Stimulated activated CD8-positive, alpha-beta memory T cell treated with anti-CD3 and anti-CD28 coated beads, Interleukin-15, amount 100 ng/mL, for 48 hours (primary cell): ENCODE measurements at regions not wholly inside any gene's neighbourhood (a gene's known extent, or its start where the extent isn't known, plus 50 kb on each side); places are given as distances from the start of the nearest gene placed in this dataset.
A peak's percentile ranks its signal among the peaks of the same experiment; 100 is the strongest.
"Not testable (repeated sequence)": the region's sequence is repeated elsewhere in the genome, so short reads cannot be mapped to it uniquely, and the experiment has no call there.

Experiments used
- DNase-seq, 2 donors: peaks; one replicate each; pipeline ENCODE4 v3.0.0-alpha.2; 2020; ENCODE audit warnings: low read depth in 2 of 2

DNA sequence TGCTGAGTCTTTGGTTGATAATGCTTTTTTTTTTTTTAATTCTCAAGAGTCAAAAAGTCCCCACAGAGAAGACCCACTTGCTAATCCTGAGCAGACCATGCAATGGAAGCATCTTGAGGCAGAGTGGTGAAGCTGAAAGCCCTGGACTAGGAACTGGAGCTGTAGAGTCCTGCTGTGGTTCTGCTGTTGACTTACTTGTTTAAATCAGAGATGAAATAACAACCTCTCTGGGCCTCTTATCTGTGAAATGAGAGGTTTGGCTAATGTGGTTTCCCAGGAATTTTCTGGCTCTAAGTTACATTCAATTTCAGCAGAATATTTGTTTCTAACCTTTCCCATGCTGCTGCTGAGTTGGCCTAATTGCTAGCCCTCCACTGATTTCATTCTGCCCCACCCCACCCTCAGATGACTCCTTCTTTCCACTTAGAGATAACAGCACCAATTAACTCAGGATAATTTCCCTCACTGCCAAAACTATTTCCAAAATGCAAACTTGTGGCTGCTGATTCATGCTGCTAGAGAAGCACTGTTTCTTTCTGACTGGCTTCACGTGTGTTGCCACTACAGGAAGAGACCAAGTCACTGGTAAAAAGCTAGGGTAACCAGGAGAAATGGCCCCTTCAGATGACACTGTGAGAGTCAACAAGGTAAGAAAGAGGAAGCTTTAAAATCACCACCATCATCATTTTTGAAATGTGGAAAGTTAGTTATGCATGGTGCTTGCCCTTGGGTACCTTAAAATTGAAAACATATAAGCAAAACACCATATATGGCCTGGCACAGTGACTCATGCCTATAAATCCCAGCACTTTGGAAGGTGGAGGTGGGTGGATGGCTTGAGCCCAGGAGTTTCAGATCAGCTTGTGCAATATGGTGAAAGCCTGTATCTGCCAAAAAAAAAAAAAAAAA, 326.4 kb downstream of the DCHS2 start:
- peak; percentile 15 to 18 for DNase-seq

DNA sequence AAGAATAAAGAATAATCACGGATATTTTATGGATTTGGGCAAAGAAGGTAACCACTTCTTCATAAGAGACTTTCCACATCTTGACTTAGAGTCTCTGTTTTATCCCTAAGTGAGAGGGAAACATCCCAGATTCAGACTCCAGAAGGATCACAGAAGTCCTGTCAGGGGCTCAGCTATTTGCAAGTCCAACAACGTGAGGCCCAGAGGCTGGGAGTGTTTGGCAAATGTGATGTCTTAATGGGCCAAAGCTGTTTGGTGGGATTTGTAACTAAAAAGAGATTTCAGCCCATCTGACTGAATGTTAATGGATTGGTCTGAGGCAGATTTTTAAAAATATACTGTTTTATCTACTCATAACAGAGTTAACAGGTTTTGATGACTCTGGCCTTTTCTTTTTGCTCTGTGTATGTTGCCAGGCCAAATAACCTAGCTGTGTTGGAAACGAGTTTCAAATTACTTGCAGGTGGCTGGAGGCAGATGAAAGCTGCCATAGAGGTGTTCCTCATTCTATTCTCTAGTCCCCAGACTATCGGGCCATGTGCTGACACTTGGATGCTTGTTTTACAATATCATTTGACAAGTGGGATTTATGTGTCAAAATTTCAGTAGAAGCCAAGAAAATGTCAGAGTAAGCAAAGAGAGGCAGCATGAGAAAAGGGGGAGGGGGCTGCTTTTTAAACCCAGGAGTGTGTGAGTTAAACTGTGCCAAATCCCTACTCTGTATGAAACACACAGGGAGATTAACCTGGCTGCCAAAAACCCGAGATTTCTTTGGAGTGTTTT, 330.9 kb downstream of the DCHS2 start:
- DNase-seq = no peak

DNA sequence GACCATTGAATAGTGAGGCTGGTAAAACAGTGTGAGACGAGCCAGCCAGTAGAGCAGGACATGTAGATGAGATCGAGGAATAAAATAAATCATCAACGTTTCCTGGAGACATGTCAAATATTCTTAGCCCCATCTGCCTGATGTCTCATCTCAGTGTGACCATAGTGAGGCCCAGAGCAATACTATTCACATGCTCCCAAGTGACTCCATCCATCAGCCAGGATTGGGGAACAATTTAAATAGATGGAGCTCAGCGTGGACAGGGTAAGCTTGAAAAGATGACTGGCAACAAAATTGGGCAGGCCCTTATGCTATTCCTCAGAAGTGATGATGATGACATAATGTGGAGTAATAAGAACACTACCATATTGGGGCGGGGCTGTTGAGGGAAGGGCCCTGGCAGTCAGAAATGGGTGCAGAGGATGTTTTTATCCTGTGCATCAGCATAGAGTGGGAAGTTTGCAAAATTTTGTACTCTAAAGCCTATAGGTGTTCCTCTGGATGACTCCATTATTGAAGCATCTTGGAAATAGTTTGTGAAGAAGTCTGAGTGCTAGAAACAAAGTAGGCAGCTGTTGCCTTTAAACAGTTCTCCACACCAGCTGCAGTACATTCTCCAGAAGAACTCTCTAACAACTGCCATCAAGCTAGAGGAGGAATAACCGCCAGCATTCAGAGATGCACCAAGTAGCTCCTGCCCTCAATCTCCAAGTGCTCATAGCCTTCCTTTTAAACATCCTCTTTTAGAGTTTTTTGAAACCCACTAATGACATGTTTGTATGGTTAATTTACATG, 333.0 kb downstream of the DCHS2 start:
- DNase-seq = no peak

DNA sequence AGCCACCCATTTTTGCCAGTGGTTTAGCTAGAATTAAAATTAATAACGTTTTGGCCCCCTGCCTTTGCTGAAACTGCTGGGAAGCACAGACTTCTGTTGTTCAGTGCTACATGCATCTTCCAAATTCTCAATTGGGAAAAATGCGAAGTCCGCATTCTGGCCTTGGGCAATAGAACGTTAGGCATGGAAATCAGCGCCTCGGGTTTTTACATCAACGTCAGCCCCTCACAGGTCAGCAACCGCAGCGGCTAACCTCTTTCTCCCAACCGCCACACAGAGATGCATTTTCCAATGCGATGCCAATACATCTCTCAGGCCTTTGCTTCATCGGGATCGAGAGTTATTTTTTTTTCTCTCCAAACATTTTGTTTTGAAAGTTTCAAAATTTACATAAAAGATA, 339.1 kb downstream of the DCHS2 start:
- no peak for DNase-seq

DNA sequence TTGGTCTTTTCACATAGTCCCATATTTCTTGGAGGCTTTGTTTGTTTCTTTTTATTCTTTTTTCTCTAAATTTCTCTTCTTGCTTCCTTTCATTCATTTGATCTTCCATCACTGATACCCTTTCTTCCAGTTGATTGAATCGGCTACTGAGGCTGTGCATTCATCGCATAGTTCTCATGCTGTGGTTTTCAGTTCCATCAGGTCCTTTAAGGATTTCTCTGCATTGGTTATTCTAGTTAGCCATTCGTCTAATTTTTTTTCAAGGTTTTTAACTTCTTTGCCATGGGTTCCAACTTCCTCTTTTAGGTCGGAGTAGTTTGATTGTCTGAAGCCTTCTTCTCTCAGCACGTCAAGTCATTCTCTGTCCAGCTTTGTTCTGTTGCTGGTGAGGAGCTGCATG, 342.4 kb downstream of the DCHS2 start:
- DNase-seq = not testable (repeated sequence)

DNA sequence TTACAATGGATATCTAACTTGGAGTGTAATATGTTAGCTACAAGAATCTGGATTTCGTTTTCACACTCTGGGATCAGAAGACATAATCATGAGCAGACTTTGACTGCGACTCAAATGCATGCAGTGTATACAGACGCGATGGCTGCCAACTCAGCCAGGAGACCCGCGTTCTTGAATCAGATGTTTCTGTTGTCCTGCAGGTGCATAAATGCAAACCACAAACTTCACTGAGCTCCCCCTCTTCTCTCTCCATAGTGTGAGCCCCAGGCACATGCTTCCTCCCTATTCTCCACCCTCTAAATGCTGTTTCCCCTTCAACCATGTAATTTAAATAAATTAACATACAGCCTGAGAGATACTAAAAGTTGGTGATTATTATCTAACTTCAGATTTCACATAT, 347.9 kb downstream of the DCHS2 start:
- no peak for DNase-seq

DNA sequence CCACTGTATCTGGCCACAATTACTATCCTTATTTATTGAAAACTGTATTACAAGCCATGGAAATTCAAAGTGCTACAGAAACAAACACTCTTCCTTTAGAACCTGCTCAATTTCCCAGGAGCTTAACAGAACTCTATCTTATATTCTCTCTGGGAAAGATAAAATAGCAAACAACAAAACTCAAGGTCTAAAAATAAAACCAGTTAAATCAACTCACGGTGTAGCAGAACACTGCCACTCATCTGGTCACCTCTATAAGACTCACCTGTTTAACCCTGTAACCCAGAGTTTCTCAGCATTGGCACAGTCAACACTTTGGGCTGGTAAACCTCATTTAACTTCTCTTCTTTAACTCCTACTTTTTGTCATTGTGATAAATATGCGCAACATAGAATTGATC, 348.9 kb downstream of the DCHS2 start:
- DNase-seq = no peak

DNA sequence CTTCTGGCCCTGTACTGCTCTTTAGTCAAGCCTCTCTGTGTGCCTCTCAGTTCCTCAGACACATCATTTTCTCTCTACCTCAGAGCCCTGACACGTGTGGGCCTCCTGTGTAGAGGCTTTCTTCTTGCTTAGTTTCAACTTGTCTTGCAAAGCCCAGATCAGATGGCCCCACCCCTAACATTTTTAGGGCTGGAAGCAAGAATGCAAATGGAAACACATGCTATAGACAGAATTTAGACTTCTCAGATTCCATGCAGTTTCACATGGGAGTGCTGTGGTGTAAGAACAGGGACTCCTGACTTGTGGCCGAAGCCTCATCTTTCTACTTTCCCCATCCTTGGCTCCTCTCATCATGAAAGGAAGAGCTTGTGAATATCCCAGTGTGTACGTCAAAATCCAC, 350.7 kb downstream of the DCHS2 start:
- no peak for DNase-seq

DNA sequence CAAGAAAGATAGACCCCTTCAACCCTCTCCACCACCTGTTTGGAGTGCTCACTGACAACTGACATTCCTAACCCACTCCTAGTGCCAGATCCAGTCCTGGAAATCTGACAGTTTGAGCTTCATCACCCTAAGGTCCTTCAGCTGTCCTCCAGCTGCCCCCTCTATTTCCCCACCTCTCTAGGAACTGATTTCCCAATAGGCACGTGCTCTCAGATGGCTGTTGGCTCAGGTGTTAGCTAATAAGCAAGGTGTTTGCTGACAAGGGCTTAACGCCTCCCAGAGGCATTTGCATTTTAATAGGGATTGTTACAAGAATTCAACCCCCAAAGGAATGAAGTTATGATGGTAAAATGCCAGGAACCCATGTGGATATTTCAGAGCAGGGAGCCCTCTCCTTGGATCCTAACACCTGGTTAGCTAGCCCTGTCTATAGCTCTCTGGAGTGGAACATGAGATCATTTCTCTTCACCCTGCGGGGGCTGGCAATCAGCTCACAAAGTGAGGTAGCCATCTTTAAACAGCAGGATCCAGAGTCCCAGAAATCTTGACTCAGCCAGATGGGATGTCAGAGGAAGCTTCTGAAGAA, 348.5 kb upstream of the SFRP2 start:
- no peak for DNase-seq

DNA sequence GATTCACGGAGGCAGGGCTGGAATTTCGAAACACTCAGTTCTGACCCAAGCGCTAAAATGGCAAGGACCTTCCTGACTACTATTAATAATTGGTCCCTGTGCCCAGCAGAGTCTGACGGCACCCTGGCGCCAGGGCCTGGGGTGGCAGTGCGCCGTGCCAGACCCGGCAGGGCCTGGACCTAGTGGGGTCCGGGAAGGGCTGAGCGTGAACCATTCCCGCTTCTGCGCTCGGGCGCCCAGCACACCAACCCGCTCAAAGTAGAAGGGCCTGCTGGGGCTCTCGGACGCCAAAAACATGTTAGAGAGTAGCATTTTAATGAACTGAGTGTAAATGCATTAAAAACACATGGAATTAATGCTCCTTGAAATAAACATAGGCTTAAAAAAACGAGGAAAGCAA, 346.7 kb upstream of the SFRP2 start:
- DNase-seq = no peak

DNA sequence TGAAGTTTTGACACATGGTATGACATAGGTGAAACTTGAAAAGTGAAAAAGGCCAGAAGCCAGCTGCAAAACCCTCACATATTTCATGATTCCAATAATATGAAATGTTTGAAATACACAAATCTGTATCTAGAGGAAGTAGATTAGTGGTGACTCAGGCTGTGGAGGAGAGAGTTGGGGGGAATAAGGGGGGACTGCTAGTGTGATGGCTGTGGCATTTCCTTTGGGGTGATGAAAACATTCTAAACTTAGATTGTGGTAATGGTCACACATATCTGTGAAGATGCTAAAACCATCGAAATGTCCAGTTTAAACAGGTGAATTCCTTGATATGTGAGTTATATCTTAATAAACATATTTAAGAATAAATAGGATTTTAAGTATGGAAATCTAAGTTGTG, 343.5 kb upstream of the SFRP2 start:
- DNase-seq = no peak

DNA sequence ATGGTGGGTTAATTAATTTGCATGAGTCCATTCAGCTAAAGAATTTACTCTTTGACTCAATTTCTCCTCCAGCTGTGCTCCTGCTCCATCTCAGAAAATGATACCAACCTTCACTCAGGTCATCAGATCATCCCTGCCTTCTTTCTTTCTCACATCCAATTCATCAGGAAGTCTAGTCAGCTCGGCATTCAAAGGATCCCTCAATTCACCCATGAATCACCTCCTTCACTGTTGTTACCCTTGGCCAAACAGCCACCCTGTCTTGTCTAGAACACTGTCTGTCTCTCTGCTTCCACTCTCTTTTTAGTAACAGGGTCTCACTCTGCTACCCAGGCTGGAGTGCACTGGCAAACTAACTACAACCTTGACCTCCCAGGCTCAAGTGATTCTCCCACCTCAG, 337.4 kb upstream of the SFRP2 start:
- DNase-seq = no peak

DNA sequence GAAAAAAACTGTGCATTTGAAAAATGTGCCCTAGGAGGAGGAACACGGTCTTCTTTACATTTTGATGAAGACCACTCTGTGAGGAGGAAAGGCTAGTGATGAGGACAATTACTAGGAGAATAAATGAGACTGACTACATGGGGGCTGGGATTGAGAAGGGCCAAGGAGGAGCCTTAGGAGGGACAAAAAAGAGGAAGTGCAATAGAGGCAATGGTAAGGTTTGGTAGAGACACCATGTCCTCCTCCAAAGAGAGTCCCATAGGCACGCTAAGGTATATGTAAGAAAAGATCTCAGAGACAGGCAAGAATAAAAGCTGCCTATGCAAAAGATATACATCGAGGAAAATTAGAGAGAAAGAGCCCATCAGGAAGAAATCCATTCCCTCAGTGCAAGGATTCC, 336.5 kb upstream of the SFRP2 start:
- DNase-seq = no peak

DNA sequence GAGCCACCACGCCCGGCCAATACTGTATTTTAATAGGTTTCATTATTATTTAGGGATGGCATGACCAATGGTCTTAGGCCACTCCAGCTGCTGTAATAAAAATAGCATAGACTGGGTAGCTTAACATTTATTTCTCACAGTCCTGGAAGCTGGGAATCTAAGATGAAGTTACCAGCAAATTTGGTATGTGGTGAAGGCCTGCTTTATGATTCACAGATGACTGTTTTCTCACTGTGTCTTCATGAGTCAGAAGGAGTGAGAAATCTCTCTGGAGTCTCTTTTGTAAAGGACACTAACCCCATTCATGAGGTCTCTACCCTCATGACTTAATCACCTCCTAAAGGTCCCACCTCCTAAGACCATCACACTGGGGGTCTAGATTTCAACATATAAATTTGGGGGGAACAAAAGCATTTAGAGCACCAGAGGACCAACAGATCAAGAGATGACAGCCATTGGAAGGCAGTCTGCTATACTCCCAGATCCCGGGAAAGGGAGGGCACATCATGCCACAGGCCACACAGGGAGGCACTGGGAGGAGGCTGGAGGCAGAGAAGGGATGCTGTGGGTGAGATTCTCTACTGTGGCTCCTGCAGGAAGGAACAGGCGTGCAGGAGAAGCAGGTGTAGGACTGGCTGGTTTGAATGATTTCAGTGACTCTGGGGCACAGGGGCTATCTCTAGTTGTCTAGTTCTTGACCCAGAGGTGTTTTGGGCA, 335.8 kb upstream of the SFRP2 start:
- DNase-seq = no peak

DNA sequence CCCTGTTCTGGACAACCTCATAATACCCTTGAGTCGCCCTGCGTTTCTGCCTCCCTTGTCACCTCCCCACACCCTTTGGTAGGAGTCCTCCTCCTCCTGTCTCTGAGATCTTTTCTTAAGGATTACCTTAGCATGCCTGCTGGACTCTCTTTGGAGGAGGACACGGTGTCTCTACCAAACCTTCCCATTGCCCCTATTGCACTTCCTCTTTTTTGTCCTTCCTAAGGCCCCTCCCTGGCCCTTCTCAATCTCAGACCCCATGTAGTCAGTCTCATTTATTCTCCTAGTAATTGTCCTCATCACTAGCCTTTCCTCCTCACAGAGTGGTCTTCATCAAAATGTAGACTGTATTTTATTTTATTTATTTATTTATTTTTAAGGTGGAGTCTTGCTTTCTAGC, 335.0 kb upstream of the SFRP2 start:
- DNase-seq = no peak

DNA sequence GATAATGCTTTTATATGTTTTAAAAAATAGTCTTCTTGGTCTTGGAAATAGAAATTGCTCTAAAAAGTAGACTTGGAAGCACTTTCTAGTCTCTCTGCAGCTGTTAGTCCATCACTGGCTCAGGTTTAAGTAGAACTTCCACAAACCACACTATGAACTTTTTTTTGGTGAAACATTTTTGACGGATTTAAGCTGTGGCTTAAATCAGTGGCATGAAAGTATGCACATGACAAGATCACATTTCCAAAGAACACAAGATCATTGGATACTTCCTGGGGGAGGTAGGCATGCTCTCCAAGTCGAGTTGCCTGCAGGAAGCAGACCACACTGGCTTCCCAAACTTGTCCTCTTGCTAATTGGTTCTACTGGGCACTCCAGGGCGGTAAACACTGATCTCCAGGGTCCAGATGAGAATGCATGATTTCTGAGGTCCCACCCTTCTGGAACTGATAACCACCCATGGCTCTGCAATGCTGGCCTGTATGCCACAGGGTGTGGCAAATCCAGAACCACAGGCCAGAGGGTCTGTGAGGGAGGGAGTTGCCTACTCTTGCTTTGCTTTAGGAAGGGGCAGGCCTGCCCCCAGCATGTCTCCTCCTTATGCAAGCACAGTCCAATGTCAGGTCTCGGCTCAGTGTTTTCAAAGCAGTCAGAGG, 331.9 kb upstream of the SFRP2 start:
- DNase-seq = no peak

DNA sequence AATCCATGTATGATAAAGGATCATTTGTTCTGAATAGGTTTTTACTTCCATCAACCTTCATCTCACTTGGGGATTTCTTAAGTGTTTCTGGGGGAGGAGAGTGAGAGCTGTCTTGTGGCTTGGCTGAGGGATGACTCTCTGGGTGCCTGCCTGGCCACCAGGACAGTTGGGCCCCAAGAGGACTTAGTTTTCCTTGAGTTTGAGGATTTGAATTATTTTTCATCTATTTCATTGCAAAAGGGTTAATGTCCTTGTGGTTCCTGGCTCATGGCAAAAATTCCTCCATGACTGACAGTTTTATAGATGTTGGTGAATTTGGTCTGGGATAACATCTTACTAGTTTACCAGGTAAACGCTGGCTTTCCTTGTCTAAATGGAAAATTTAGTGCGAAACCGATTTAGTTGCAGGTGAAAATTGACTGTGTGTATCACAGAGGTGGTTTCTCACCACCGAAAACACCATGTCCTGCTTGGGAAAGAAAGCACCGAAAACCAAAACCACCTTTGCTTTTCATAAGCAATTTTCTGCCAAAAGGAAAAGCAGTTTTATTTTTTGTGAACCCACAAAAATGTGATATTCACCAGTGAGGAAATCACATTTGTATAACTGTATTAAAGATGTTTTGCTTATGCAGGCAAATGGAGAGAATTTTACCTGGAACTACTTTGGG, 331.3 kb upstream of the SFRP2 start:
- no peak for DNase-seq

DNA sequence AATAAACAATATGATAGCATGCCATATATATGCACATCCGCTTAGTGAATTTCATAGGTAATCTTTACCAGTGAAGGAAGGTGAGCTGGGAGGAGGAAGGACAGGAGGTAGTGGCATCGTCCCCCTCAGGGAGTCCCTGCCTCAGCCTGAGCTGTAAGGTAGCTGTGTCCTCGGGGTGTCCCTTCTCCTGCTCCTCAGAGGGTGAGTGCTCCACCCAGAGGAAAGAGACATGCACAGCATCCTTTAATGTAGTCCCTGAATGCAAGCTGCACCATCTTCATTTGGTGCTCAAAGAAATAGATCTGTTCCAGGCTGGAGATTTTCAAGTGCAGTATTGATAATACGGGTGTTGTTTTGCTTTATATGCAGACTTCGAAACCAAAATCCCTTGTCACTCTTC, 330.4 kb upstream of the SFRP2 start:
- no peak for DNase-seq

DNA sequence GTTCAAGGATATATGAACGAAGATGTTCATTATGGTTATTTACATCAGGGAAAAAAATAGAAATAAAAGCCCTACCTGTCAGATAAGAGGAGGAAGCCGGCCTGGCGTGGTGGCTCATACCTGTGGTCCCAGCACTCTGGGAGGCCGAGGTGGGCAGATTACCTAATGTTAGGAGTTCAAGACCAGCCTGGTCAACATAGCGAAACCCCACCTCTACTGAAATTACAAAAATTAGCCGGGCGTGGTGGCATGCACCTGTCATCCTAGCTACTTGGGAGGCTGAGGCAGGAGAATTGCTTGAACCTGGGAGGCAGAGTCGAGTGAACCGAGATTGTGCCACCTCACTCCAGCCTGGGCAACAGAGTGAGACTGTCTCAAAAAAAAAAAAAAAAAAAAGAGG, 328.8 kb upstream of the SFRP2 start:
- not testable (repeated sequence) for DNase-seq

DNA sequence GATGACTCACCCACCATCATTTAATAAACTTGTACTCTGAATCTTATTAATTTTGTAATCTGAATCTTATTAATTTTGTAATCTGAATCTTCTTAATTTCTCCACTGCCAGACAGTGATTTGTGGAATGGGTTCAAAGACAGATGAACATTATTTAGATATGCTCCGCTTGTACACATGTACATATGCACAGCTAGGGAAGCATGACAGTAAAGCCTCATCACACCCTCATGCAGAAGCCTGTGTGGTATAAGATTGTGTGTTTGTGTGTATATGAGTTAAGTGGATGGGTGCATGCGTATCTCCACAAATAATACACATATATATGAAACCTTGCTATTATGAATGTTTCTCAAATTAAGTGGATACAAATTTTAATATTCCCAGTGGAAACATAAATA, 318.5 kb upstream of the SFRP2 start:
- no peak for DNase-seq
